ENCODE measurements at regions not wholly inside any gene's neighbourhood (a gene's known extent, or its start where the extent isn't known, plus 50 kb on each side); places are given as distances from the start of the nearest gene placed in this dataset.

GRCh38 chr20:58107533-58107932, 120.9 kb downstream of the ANKRD60 start:
- Mint-ChIP-seq H3K9me3 (peaks cover 3% of the 10 kb centered on the region), H3K27me3 (peaks cover 45% of the 10 kb centered on the region)
- no peak for DNase-seq

DNA sequence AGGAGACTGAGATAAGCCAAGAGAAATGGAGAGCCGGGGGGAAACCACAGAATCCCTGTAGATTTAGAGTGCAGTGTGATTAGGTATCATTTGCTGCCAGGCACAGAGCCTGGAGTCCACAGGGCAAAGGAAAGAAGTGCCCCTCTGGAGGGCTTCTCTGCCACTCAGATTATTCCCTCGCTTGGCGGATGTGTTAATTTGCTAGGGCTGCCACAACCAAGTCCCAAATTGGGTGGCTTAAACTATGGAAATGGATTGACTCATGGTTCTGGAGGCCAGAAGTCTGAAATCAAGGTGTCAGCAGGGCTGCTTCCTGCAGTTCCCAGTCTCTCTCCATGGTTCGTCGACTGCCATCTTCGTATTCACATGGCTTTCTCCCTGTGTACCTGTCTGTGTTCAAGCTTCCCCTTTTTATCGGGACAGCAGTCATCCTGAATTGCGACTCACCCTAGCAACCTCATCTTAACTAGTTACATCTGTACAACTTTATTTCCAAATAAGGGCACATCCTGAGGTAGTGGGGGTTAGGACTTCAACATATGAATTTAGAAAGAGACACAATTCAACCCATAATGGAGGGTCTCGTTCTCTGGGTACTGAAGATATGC, 122.2 kb downstream of the ANKRD60 start:
- no peaks in the 10 kb centered on the region for H3K36me3 Mint-ChIP-seq
- H3K9me3 Mint-ChIP-seq: peaks cover 3% of the 10 kb centered on the region
- H3K4me3 Mint-ChIP-seq: no peak overlapping the region
- H3K4me1 Mint-ChIP-seq: peaks cover 2% of the 10 kb centered on the region
- H3K27me3 Mint-ChIP-seq: peaks cover 45% of the 10 kb centered on the region
- no peak for DNase-seq
- H3K27ac Mint-ChIP-seq: no peak overlapping the region

More at GRCh38 chr20:58107533-58107932, 120.9 kb downstream of the ANKRD60 start:
- Mint-ChIP-seq H3K4me3 (no peak overlapping the region), H3K27ac (no peak overlapping the region), H3K4me1 (peaks cover 2% of the 10 kb centered on the region), H3K36me3 (no peaks in the 10 kb centered on the region)

DNA sequence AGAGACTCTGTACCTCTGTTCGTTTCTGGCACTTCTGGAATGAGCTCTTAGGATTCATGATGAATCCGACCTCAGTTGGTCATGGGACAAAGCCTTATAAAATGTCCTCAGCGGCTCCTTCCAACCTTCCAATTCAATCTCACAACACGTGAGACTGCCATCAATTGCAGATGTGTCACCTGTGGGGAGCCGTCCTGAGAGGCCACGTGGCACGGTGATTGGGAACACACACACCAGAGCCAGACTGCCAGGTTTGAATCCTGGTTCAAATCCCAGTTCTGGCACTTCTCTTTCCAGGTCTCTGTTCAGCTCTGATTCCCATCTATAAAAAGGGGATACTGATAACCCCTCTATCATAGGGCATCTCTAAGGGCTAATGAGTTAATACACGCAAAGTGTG, 124.5 kb downstream of the ANKRD60 start:
- Mint-ChIP-seq H3K27me3 (peaks cover 47% of the 10 kb centered on the region), H3K9me3 (peaks cover 3% of the 10 kb centered on the region), H3K4me3 (no peak overlapping the region), H3K36me3 (no peaks in the 10 kb centered on the region), H3K27ac (no peak overlapping the region), H3K4me1 (peaks cover 2% of the 10 kb centered on the region)
- DNase-seq: no peak

DNA sequence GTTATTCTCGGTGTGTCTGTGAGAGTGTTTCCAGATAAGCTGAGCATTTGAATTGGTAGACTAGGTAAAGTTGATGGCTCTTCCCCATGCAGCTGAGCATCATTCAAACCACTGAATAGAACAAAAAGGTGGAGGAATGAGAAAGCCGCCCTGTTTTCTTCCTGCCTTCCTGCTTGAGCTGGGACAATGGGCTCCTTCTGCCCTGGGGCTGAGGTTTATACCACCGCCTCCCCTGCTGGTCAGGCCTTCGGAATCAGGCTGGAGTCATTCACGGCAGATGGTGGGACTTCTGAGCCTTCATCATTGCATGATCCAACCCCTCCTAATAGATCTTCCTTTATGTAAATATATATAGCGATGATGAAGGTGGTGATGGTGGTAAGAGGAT, 124.9 kb downstream of the ANKRD60 start:
- H3K4me3 Mint-ChIP-seq: no peak overlapping the region
- DNase-seq: no peak
- peaks cover 43% of the 10 kb centered on the region for H3K27me3 Mint-ChIP-seq
- H3K27ac Mint-ChIP-seq: no peak overlapping the region
- peaks cover 3% of the 10 kb centered on the region for H3K9me3 Mint-ChIP-seq
- H3K4me1 Mint-ChIP-seq: peaks cover 2% of the 10 kb centered on the region
- H3K36me3 Mint-ChIP-seq: no peaks in the 10 kb centered on the region

DNA sequence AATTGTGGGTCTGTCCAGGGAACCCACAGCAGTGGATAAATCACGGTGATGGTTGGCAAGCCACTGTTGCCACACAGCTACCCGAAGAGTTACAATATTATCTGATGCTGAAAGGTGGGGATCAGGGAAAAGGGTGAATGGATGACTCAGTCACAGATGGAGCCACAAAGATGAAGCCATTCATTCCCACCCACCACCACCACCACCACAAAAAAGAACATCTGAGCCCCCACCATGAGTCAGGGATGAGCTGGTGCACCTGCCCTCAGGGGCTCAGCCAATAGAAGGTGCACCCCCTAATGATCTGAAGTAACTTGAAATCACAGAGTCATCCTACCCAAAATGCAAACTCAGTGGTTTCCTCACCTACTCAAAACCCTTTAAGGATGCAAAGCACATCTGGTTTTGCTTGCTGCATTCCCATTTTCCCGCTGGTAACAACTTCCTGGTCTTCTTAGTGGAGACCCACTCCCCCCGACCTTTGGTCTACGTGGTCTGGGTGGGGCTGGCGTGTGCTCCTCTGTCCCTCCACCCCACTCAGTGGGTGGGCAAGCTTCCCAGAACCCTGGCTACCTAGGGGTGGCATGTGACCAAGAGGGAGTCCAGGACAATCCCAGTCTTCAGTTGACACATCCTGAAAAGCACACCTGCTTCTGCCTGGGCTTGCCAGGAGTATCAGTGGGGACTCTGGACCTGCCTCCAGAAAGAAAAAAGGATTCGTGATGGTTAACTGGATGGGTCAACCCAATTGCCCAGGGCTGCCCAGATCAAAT, 125.5 kb downstream of the ANKRD60 start:
- H3K4me3 Mint-ChIP-seq: no peak overlapping the region
- peaks cover 2% of the 10 kb centered on the region for H3K4me1 Mint-ChIP-seq
- peaks cover 3% of the 10 kb centered on the region for H3K9me3 Mint-ChIP-seq
- no peaks in the 10 kb centered on the region for H3K36me3 Mint-ChIP-seq
- H3K27ac Mint-ChIP-seq: no peak overlapping the region
- peaks cover 40% of the 10 kb centered on the region for H3K27me3 Mint-ChIP-seq
- peak; percentile 61 for DNase-seq

DNA sequence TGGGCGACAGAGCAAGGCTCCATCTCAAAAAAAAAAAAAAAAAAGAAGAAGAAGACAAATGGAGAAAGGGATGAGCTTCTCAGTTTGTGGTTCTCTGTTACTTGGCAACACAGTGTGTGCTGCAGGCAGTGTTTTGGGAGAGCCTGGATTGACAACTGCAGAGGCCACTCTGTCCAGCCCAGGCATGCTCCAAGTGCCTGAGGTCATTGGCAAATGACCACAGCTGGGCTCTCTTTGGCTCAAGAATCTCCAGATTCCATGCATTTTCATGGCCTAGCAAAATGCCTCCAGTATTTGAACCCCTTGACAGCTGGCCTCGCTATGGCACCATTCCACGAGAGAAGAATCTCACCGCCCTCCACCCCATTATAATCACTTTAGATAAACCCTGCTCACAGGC, 126.2 kb downstream of the ANKRD60 start:
- DNase-seq: no peak
- no peak overlapping the region for H3K27ac Mint-ChIP-seq
- peaks cover 3% of the 10 kb centered on the region for H3K9me3 Mint-ChIP-seq
- H3K4me3 Mint-ChIP-seq: no peak overlapping the region
- H3K36me3 Mint-ChIP-seq: no peaks in the 10 kb centered on the region
- peaks cover 2% of the 10 kb centered on the region for H3K4me1 Mint-ChIP-seq
- H3K27me3 Mint-ChIP-seq: peaks cover 33% of the 10 kb centered on the region

DNA sequence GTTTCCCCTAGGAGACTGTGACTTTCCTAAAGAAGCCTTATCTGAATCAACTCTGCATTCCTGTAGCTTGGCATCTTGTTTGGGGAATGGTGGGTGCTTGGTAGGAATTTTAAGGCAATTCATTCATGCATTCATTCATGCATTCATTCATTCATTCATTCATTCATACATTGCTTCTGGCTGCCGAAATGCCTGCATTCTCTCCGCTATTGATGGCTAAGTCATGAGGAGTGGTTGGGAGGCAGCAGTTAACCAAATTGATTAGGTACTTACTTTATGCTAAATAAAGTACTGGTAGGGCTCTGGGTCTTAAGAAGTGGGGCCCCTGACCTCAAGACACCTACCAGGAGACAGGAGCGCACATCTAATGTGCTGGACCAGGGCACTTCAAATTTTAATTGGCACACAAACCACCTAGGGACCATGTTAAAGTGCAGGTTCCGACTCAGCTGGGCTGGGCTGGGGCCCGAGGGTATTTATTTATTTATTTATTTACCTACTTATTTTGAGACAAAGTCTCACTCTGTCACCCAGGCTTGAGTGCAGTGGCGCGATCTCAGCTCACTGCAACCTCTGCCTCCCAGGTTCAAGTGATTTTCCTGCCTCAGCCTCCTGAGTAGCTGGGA, 127.6 kb downstream of the ANKRD60 start:
- Mint-ChIP-seq H3K9me3 (peaks cover 3% of the 10 kb centered on the region), H3K36me3 (no peaks in the 10 kb centered on the region), H3K4me3 (no peak overlapping the region), H3K27me3 (peaks cover 23% of the 10 kb centered on the region), H3K27ac (no peak overlapping the region), H3K4me1 (peaks cover 2% of the 10 kb centered on the region)
- DNase-seq: no peak

GRCh38 chr20:58099956-58100730, 128.3 kb downstream of the ANKRD60 start:
- Mint-ChIP-seq H3K27ac (no peak overlapping the region), H3K27me3 (peaks cover 19% of the 10 kb centered on the region), H3K36me3 (no peaks in the 10 kb centered on the region), H3K9me3 (no peaks in the 10 kb centered on the region), H3K4me3 (no peak overlapping the region), H3K4me1 (peaks cover 2% of the 10 kb centered on the region)
- DNase-seq: no peak

DNA sequence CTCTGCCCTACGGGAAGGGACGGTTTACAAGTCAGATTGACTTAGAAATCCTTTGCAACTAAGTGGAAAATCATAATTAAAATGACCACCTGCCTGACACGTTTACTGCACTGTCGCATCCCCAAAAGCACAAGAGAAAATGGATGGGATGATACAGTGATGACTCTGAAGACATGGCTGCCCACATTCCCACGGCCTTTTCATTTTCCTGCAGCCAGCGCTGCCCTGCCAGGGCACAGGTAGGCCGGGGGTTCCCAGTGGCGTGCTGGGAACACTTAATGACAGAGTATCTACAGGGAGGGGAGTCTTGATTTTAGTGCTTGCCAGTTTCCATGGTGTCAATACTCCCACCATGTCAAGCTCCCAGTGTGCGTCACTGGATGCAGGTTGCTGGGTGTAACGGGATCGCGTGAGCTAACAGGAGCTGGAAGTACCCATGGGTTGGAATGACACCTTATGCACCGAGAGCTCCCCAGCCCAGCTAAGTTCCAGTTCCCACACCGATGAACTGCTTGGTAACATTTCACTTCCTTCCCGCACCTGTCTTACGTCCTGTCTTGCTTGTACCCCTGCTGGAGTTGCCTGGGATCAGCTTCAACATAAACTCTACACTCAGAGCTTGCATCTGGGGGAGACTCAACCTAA, 129.0 kb downstream of the ANKRD60 start:
- H3K4me3 Mint-ChIP-seq: no peak overlapping the region
- peaks cover 18% of the 10 kb centered on the region for H3K27me3 Mint-ChIP-seq
- no peak overlapping the region for H3K27ac Mint-ChIP-seq
- no peaks in the 10 kb centered on the region for H3K9me3 Mint-ChIP-seq
- H3K36me3 Mint-ChIP-seq: no peaks in the 10 kb centered on the region
- peaks cover 2% of the 10 kb centered on the region for H3K4me1 Mint-ChIP-seq
- DNase-seq: no peak

DNA sequence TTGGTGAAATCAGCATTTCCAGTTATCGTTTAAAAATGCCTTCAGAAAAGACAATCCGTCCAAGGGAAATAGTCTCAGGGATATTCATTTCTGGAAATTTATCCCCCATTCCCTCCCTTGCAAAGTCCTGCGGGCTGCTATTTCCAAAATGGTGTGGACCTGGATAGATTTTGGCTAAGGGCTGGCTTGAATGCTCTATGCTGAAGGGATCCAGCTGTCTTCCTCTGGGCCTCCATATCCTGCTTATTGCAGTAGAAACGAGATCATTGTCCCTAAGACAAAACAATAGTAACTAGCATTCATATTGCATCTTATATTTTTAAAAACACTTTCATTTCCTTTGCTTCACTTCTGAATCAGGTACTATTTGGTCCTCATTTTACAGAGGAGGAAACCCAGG, 129.9 kb downstream of the ANKRD60 start:
- Mint-ChIP-seq H3K27ac (no peak overlapping the region), H3K36me3 (no peaks in the 10 kb centered on the region), H3K27me3 (peaks cover 15% of the 10 kb centered on the region), H3K4me1 (peaks cover 2% of the 10 kb centered on the region), H3K4me3 (no peak overlapping the region), H3K9me3 (no peaks in the 10 kb centered on the region)
- no peak for DNase-seq

GRCh38 chr20:58097943-58098342, 130.5 kb downstream of the ANKRD60 start:
- Mint-ChIP-seq H3K4me3 (no peak overlapping the region), H3K36me3 (no peaks in the 10 kb centered on the region), H3K4me1 (peaks cover 2% of the 10 kb centered on the region), H3K27me3 (peaks cover 12% of the 10 kb centered on the region), H3K27ac (no peak overlapping the region), H3K9me3 (no peaks in the 10 kb centered on the region)
- no peak for DNase-seq

GRCh38 chr20:58097429-58097828, 131.0 kb downstream of the ANKRD60 start:
- Mint-ChIP-seq H3K4me1 (no peaks in the 10 kb centered on the region), H3K27me3 (peaks cover 12% of the 10 kb centered on the region)

GRCh38 chr20:58096880-58097423, 131.5 kb downstream of the ANKRD60 start:
- H3K27ac Mint-ChIP-seq: no peak overlapping the region
- no peaks in the 10 kb centered on the region for H3K36me3 Mint-ChIP-seq
- DNase-seq: no peak
- peaks cover 12% of the 10 kb centered on the region for H3K27me3 Mint-ChIP-seq
- H3K4me3 Mint-ChIP-seq: no peak overlapping the region
- H3K9me3 Mint-ChIP-seq: no peaks in the 10 kb centered on the region
- H3K4me1 Mint-ChIP-seq: no peaks in the 10 kb centered on the region

More at GRCh38 chr20:58097429-58097828, 131.0 kb downstream of the ANKRD60 start:
- Mint-ChIP-seq H3K27ac (no peak overlapping the region), H3K4me3 (no peak overlapping the region), H3K36me3 (no peaks in the 10 kb centered on the region), H3K9me3 (no peaks in the 10 kb centered on the region)
- no peak for DNase-seq

DNA sequence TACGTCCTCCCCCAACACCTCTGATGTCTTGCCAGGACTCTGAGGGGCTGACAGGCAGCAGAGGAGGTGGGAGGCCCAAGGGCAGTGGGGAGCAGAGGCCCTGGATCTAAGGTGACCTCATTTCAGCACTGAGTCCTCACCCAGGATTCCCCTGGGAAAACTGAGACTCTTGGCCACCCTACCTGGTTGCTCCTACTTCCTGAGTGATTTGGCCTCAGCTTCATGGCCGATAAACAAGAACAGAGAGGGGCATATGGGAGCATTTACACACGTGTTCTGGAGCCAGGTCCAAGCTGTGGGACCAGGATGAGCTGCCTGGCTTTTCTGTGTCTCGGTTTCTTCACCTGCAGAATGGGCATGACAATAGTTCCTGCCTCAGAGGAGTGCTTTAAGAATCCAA, 133.8 kb downstream of the ANKRD60 start:
- Mint-ChIP-seq H3K4me3 (no peak overlapping the region), H3K27ac (no peak overlapping the region), H3K9me3 (no peaks in the 10 kb centered on the region), H3K4me1 (no peaks in the 10 kb centered on the region), H3K27me3 (peaks cover 7% of the 10 kb centered on the region), H3K36me3 (no peaks in the 10 kb centered on the region)
- DNase-seq: no peak
